ENCODE measurements at regions not wholly inside any gene's neighbourhood (a gene's known extent, or its start where the extent isn't known, plus 50 kb on each side); places are given as distances from the start of the nearest gene placed in this dataset.

GRCh38 chr2:66343259-66343658 is 91.7 kb upstream of the MEIS1 start:
- Histone ChIP-seq H3K4me1 (no peaks in the 10 kb centered on the region), H3K36me3 (ENCODE audit: control insufficient read depth, insufficient read depth, low read length) (no peaks in the 10 kb centered on the region), H3K79me2 (no peaks in the 10 kb centered on the region), H2AFZ (no peak overlapping the region), H3K4me2 (ENCODE audit: low read length) (no peak overlapping the region), H3K27me3 (ENCODE audit: control insufficient read depth, insufficient read depth, low read length) (no peaks in the 10 kb centered on the region), H3K27ac (no peak overlapping the region), H3K4me3 (ENCODE audit: low read depth, low read length) (no peak overlapping the region), H3K9ac (no peak overlapping the region), H3K9me3 (ENCODE audit: control insufficient read depth, low read length) (no peaks in the 10 kb centered on the region)
- TF ChIP-seq, protein P1, sequence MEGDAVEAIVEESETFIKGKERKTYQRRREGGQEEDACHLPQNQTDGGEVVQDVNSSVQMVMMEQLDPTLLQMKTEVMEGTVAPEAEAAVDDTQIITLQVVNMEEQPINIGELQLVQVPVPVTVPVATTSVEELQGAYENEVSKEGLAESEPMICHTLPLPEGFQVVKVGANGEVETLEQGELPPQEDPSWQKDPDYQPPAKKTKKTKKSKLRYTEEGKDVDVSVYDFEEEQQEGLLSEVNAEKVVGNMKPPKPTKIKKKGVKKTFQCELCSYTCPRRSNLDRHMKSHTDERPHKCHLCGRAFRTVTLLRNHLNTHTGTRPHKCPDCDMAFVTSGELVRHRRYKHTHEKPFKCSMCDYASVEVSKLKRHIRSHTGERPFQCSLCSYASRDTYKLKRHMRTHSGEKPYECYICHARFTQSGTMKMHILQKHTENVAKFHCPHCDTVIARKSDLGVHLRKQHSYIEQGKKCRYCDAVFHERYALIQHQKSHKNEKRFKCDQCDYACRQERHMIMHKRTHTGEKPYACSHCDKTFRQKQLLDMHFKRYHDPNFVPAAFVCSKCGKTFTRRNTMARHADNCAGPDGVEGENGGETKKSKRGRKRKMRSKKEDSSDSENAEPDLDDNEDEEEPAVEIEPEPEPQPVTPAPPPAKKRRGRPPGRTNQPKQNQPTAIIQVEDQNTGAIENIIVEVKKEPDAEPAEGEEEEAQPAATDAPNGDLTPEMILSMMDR (IDR thresholded peaks at IDR 0.05): no peak

GRCh38 chr2:66340521-66340920 is 94.4 kb upstream of the MEIS1 start:
- H3K79me2 ChIP-seq: no peaks in the 10 kb centered on the region
- no peak overlapping the region for H3K27ac ChIP-seq
- no peaks in the 10 kb centered on the region for H3K36me3 ChIP-seq (ENCODE audit: control insufficient read depth, insufficient read depth, low read length)
- no peak overlapping the region for H3K4me2 ChIP-seq (ENCODE audit: low read length)
- no peaks in the 10 kb centered on the region for H3K4me1 ChIP-seq
- H2AFZ ChIP-seq: no peak overlapping the region
- H3K9me3 ChIP-seq (ENCODE audit: control insufficient read depth, low read length): no peaks in the 10 kb centered on the region
- H3K9ac ChIP-seq: no peak overlapping the region
- no peak overlapping the region for H3K4me3 ChIP-seq (ENCODE audit: low read depth, low read length)
- TF ChIP-seq, protein P1 (IDR thresholded peaks at IDR 0.05): no peak
- H3K27me3 ChIP-seq (ENCODE audit: control insufficient read depth, insufficient read depth, low read length): no peaks in the 10 kb centered on the region

DNA sequence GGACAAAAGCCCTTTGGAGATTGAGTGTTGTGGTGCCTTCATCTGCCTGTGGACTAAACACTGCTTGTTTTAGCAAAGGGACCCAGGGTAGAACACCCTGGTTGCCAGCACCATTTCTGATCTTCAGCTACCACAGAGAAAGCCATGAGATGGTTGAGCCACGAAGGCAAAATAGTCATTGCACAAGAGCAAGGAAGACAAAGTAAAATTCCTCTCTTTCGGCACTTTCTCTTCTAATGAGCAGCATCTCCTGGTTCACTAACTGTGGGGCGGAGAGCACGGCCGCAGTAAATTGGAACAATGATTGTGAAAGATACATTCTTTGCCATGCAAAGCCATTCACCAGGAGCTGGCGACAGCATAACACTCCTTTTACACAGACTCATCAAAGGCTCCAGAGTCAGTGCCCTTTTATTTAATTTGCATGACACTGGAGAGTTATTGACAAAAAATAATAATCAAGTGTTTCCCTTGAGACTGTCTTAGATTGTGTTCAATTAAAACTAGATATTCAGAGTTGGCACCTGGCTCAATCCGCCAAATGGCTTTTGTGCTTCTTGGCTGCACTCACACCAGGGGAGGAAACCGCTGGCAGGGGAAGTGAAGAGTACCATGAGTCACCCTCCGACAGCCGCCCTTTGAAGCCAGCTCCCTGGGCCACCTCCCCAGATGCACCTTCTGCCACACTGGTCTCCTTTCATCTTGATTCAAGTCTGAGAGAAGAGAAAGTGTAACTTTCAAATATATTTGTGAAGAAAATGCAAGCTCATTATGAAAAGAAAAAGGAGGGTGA is 100.5 kb upstream of the MEIS1 start:
- TF ChIP-seq, protein P1 (IDR thresholded peaks at IDR 0.05): no peak
- Histone ChIP-seq H3K9ac (no peak overlapping the region), H3K9me3 (ENCODE audit: control insufficient read depth, low read length) (no peaks in the 10 kb centered on the region), H3K4me3 (ENCODE audit: low read depth, low read length) (no peak overlapping the region), H3K79me2 (no peaks in the 10 kb centered on the region), H2AFZ (no peak overlapping the region), H3K27me3 (ENCODE audit: control insufficient read depth, insufficient read depth, low read length) (no peaks in the 10 kb centered on the region), H3K36me3 (ENCODE audit: control insufficient read depth, insufficient read depth, low read length) (no peaks in the 10 kb centered on the region), H3K4me2 (ENCODE audit: low read length) (no peak overlapping the region), H3K27ac (no peak overlapping the region), H3K4me1 (no peaks in the 10 kb centered on the region)

DNA sequence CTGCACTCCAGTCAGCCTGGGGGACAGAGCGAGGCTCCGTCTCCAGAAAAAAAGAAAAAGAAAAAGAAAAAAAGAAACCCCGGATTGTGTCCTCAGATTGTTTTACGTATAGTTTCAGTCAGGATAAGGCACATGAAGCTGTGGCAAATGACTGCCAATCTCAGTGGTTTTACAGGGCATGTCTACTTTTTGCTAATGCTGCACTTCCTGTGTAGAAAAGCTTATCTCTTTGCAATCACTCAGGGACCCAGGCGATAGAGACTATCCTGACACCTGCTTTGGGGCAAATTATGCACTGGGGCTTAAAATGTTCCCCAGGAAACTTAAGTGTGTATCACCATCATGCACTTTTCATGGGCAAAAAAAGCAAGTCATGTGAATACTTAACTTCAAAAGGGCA is 103.7 kb upstream of the MEIS1 start:
- Histone ChIP-seq H2AFZ (no peak overlapping the region), H3K9ac (no peak overlapping the region), H3K36me3 (ENCODE audit: control insufficient read depth, insufficient read depth, low read length) (no peaks in the 10 kb centered on the region), H3K9me3 (ENCODE audit: control insufficient read depth, low read length) (no peaks in the 10 kb centered on the region), H3K4me1 (no peaks in the 10 kb centered on the region), H3K4me2 (ENCODE audit: low read length) (no peak overlapping the region), H3K4me3 (ENCODE audit: low read depth, low read length) (no peak overlapping the region), H3K27me3 (ENCODE audit: control insufficient read depth, insufficient read depth, low read length) (no peaks in the 10 kb centered on the region), H3K27ac (no peak overlapping the region), H3K79me2 (no peaks in the 10 kb centered on the region)
- TF ChIP-seq, protein P1 (IDR thresholded peaks at IDR 0.05): no peak

DNA sequence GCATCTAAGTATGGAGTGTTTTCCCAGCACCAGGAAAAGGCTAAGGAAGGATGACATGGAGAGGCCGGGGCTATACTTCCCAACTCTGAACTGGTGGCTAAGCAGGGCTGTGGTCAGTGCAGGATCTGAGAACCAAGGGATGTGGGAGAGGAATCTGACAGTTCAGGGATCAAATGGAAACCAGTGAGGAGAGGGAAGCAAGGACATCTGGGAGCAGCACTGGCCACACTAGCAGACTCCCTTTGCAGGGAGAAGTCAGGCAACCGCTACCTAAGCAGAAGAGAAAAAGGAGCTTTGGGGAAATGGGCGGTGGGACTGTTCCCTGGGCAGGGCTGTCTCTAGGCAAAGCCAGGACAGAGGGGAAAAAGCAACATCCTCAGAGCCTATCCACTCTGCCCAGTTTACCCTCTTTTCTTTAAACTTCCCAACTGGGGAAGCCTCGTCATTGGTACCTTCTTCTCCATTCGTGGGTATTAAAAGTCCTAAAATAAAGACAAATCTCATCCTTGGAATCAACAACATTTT is 105.8 kb upstream of the MEIS1 start:
- H3K4me3 ChIP-seq (ENCODE audit: low read depth, low read length): no peak overlapping the region
- TF ChIP-seq, protein P1 (IDR thresholded peaks at IDR 0.05): no peak
- no peaks in the 10 kb centered on the region for H3K36me3 ChIP-seq (ENCODE audit: control insufficient read depth, insufficient read depth, low read length)
- H3K79me2 ChIP-seq: no peaks in the 10 kb centered on the region
- no peak overlapping the region for H2AFZ ChIP-seq
- no peak overlapping the region for H3K9ac ChIP-seq
- H3K9me3 ChIP-seq (ENCODE audit: control insufficient read depth, low read length): no peaks in the 10 kb centered on the region
- H3K4me2 ChIP-seq (ENCODE audit: low read length): no peak overlapping the region
- no peaks in the 10 kb centered on the region for H3K27me3 ChIP-seq (ENCODE audit: control insufficient read depth, insufficient read depth, low read length)
- H3K4me1 ChIP-seq: no peaks in the 10 kb centered on the region
- no peak overlapping the region for H3K27ac ChIP-seq
